ENCODE measurements at regions not wholly inside any gene's neighbourhood (a gene's known extent, or its start where the extent isn't known, plus 50 kb on each side); places are given as distances from the start of the nearest gene placed in this dataset.

GRCh38 chr18:78406743-78407465, 572.7 kb upstream of the SALL3 start:
- no peak for TF ChIP-seq CTCF (IDR thresholded peaks at IDR 0.05; ENCODE audit: low read depth, low read length)
- TF ChIP-seq, protein P1, sequence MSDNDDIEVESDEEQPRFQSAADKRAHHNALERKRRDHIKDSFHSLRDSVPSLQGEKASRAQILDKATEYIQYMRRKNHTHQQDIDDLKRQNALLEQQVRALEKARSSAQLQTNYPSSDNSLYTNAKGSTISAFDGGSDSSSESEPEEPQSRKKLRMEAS (IDR thresholded peaks at IDR 0.05; ENCODE audit: low read depth, low read length), result no peak
- TF ChIP-seq POLR2A (IDR thresholded peaks at IDR 0.05; ENCODE audit: extremely low read depth, insufficient read length), result no peak
- no peak for TF ChIP-seq MYC (IDR thresholded peaks at IDR 0.05; ENCODE audit: low read depth, low read length)
